ENCODE measurements at regions not wholly inside any gene's neighbourhood (a gene's known extent, or its start where the extent isn't known, plus 50 kb on each side); places are given as distances from the start of the nearest gene placed in this dataset.

- intact Hi-C loops (cut with micrococcal nuclease; ENCODE audit: unreplicated experiment), result loop anchor here (5.0 to 10.0 kb wide), 3 partner anchors 175 to 490 kb away; no protein-coding TSS in a partner anchor
- H3K79me2 ChIP-seq (ENCODE audit: insufficient read depth, low read depth, low read length), result peaks cover 78% of the 10 kb centered on the region; the same call in 1 of the 2 replicates
- H3K4me3 ChIP-seq (ENCODE audit: low read depth, low read length, poor library complexity, severe bottlenecking), result peak overlapping the region; percentile 69
- H3K9me3 ChIP-seq (ENCODE audit: low read length), result no peaks in the 10 kb centered on the region
- ChIA-PET POLR2A (interaction anchor here (0.7 to 3.6 kb wide), 21 partner anchors 17 to 620 kb away, joined by 3 to 22 read pairs (median 4); partner anchors contain the start of gene ZNF608), CTCF (ENCODE audit: unreplicated experiment) (interaction anchor here (0.5 to 0.9 kb wide), 2 partner anchors 68 to 130 kb away, joined by 3 to 4 read pairs; no protein-coding TSS in a partner anchor)
- TF ChIP-seq EZH2phosphoT487 (IDR thresholded peaks at IDR 0.05; ENCODE audit: borderline replicate concordance, low read depth, low read length), result no peak
- no peak for TF ChIP-seq CTCF (conservative IDR thresholded peaks at IDR 0.05; ENCODE audit: low read length)
- no peak for DNase-seq (ENCODE audit: low spot score)
- peak overlapping the region; percentile 95 for H3K4me2 ChIP-seq (ENCODE audit: low read length)
- peaks cover 24% of the 10 kb centered on the region; the same call in 1 of the 2 replicates for H4K20me1 ChIP-seq (ENCODE audit: insufficient read depth, low read length)
- H3K27ac ChIP-seq (ENCODE audit: low read depth, low read length, poor library complexity, severe bottlenecking), result peak overlapping the region; percentile 95
- H3K9me2 ChIP-seq (ENCODE audit: insufficient read depth, low read length), result no peaks in the 10 kb centered on the region
- H3K36me3 ChIP-seq (ENCODE audit: insufficient read depth, low read length), result peaks cover 18% of the 10 kb centered on the region
- H2AFZ ChIP-seq (ENCODE audit: low read length), result no peak overlapping the region; the same call in 1 of the 2 replicates
- peaks cover 97% of the 10 kb centered on the region for H3K4me1 ChIP-seq (ENCODE audit: insufficient read depth, low read length, poor library complexity, severe bottlenecking)
- no TSS peak for BruUV-seq (replicated peaks)
Observed at GRCh38 chr5:124652514-124652819, 94.0 kb downstream of the ZNF608 start.

GRCh38 chr5:124651663-124652513 lies 94.6 kb downstream of the ZNF608 start:
- TSS peak; percentile 82 for BruUV-seq (replicated peaks)
- Histone ChIP-seq H3K27ac (ENCODE audit: low read depth, low read length, poor library complexity, severe bottlenecking) (peak overlapping the region; percentile 95), H3K79me2 (ENCODE audit: insufficient read depth, low read depth, low read length) (peaks cover 72% of the 10 kb centered on the region; the same call in 1 of the 2 replicates), H4K20me1 (ENCODE audit: insufficient read depth, low read length) (peaks cover 24% of the 10 kb centered on the region; the same call in 1 of the 2 replicates), H3K4me3 (ENCODE audit: low read depth, low read length, poor library complexity, severe bottlenecking) (peak overlapping the region; percentile 69), H3K4me2 (ENCODE audit: low read length) (peak overlapping the region; percentile 95), H3K36me3 (ENCODE audit: insufficient read depth, low read length) (peaks cover 24% of the 10 kb centered on the region), H3K9me2 (ENCODE audit: insufficient read depth, low read length) (no peaks in the 10 kb centered on the region), H3K4me1 (ENCODE audit: insufficient read depth, low read length, poor library complexity, severe bottlenecking) (peaks cover 97% of the 10 kb centered on the region), H2AFZ (ENCODE audit: low read length) (peak overlapping the region; percentile 32; the same call in 1 of the 2 replicates), H3K9me3 (ENCODE audit: low read length) (no peaks in the 10 kb centered on the region)
- ChIA-PET CTCF (ENCODE audit: unreplicated experiment) (interaction anchor here (0.5 kb wide), 1 partner anchor 68 kb away, joined by 3 read pairs; no protein-coding TSS in a partner anchor), POLR2A (interaction anchor here (0.5 to 3.6 kb wide), 21 partner anchors 8 to 616 kb away, joined by 3 to 22 read pairs (median 4); partner anchors contain the start of gene ZNF608)
- intact Hi-C loops (cut with micrococcal nuclease; ENCODE audit: unreplicated experiment), result loop anchor here (2.0 to 10.0 kb wide), 5 partner anchors 175 to 715 kb away; no protein-coding TSS in a partner anchor
- TF ChIP-seq CTCF (conservative IDR thresholded peaks at IDR 0.05; ENCODE audit: low read length) (no peak), EZH2phosphoT487 (IDR thresholded peaks at IDR 0.05; ENCODE audit: borderline replicate concordance, low read depth, low read length) (no peak)
- DNase-seq (ENCODE audit: low spot score), result peak; percentile 78
